SW 1271 (cell line): ENCODE measurements at regions not wholly inside any gene's neighbourhood (a gene's known extent, or its start where the extent isn't known, plus 50 kb on each side); places are given as distances from the start of the nearest gene placed in this dataset.

Source experiments
- DNase-seq, 2 experiments: peaks; one replicate each; lab custom pipeline; 2025; lab: John Stamatoyannopoulos, UW

DNA sequence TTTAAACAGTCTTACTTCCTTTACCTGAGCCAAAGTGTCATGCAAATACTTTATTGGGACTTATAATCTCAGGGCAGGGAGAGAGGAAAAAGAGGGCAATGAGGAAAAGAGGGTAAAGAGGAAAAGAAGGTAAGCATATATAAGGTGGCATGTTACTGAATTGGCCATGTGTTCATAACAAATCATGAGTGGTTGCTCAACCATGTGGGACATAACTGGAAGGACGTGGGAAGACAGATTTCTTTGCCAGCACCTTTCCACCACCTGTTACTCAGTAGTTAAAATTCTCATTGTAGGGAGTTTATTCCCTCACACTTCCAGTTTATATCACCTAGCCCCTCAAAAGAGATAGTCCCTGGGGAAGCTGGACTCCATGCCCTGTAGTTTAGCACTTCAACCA is 54.7 kb upstream of the TPRG1 start:
- no peak for DNase-seq

DNA sequence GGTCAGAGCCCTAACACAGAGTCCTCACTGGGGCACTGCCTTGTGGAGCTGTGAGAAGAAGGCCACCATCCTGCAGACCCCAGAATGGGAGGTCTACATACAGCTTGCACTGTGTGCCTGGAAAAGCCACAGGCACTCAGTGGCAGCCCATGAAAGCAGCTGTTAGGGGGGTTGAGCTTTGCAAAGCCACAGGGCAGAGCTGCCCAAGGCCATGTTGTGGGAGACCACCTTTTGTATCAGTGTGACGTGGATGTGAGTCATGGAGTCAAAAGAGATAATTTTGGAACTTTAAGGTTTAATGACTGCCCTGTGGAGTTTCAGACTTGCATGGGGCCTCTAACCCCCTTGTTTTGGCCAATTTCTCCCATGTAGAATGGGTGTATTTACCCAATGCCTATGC is 52.9 kb upstream of the TPRG1 start:
- no peak for DNase-seq

DNA sequence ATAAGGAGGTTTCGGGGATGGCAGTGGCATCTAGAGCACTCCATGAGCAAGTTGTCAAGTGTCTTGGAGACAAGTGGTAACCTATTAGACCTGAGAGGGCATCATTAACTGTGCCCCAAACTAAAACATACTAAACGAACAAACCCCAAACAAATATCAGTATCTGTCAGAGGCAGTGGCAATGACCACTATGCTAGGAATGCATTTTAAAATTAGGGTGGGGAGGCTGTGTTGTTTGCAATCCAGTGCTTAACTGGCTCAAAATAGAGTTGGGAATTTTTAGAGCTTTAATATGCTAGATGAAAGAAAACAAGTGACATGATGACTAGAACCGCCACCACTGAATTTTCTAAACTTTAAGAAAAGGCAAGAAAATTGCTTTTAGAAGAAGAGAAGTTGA is 51.8 kb upstream of the TPRG1 start:
- no peak for DNase-seq

DNA sequence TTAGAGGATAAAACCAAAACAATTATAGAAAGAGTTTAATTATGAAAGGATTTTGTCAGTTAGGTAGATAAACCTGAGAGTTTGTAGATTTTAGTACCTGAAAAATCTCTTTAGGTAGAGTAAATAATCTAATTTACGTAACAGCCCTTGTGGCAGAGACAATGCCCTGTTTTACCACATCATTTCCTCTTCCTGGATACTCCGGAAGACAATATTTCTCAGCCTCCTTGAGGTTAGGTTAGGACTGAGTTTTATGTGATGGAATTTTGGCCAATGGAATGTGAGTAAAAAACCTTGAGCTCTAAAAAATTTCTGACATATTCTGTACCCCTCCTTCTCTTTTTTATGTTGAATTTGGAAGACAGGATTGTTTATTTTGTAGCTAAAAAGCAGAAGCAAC is 50.7 kb upstream of the TPRG1 start:
- no peak for DNase-seq
